SK-N-SH treated with all-trans-retinoic acid at 6 μM for 48 hours (cell line): ENCODE measurements at regions not wholly inside any gene's neighbourhood (a gene's known extent, or its start where the extent isn't known, plus 50 kb on each side); places are given as distances from the start of the nearest gene placed in this dataset.

Source experiments
- ATAC-seq: fragments of 200-7000 bp; cut with Tn5 transposase; 3 replicates; pipeline ENCODE4 v1.9.1; 2020; ENCODE audit warnings: mild to moderate bottlenecking, moderate library complexity
- ARNTL ChIP-seq: fragments of 450-650 bp; formaldehyde crosslinking; IDR thresholded peaks from 2 replicates; pipeline ENCODE4 v1.5.0; 2020; ENCODE audit warnings: low read depth, mild to moderate bottlenecking, moderate library complexity, borderline replicate concordance
- ESRRG ChIP-seq: fragments of 250-450 bp; sonication (Bioruptor Pico); IDR thresholded peaks from 2 replicates; pipeline ENCODE4 v1.6.1; 2021; ENCODE audit warnings: mild to moderate bottlenecking
- GLIS3 ChIP-seq: fragments of 250-450 bp; sonication (Bioruptor Pico); IDR thresholded peaks from 2 replicates; pipeline ENCODE4 v1.5.0; 2020; ENCODE audit warnings: mild to moderate bottlenecking, moderate library complexity
- OSR1 ChIP-seq: fragments of 250-450 bp; sonication (Bioruptor Pico); IDR thresholded peaks from 2 replicates; pipeline ENCODE4 v1.8.0; 2022; ENCODE audit warnings: moderate library complexity, mild to moderate bottlenecking, inconsistent platforms
- POU6F1 ChIP-seq: fragments of 250-450 bp; sonication (Bioruptor Pico); IDR thresholded peaks from 2 replicates; pipeline ENCODE4 v1.8.0; 2021; ENCODE audit warnings: low read depth, mild to moderate bottlenecking, moderate library complexity, borderline replicate concordance
- PPARA ChIP-seq: fragments of 250-450 bp; sonication (Bioruptor Pico); IDR thresholded peaks from 2 replicates; pipeline ENCODE4 v1.5.0; 2020; ENCODE audit warnings: mild to moderate bottlenecking, borderline replicate concordance
- SNAI2 ChIP-seq: fragments of 250-450 bp; sonication (Bioruptor Pico); IDR thresholded peaks from 2 replicates; pipeline ENCODE4 v1.5.0; 2020; ENCODE audit warnings: mild to moderate bottlenecking, moderate library complexity
- TCF4 ChIP-seq: fragments of 250-450 bp; sonication (Bioruptor Pico); IDR thresholded peaks from 2 replicates; pipeline ENCODE4 v1.8.0; 2021; ENCODE audit warnings: mild to moderate bottlenecking, moderate library complexity, borderline replicate concordance
- TOX ChIP-seq: fragments of 250-450 bp; sonication (Bioruptor Pico); IDR thresholded peaks from 2 replicates; pipeline ENCODE4 v1.8.0; 2021; ENCODE audit warnings: mild to moderate bottlenecking, moderate library complexity, borderline replicate concordance
- ZFP30 ChIP-seq: fragments of 450-650 bp; formaldehyde crosslinking; IDR thresholded peaks from 2 replicates; pipeline ENCODE4 v1.5.0; 2022; ENCODE audit warnings: mild to moderate bottlenecking, moderate library complexity
- ZNF565 ChIP-seq: fragments of 450-650 bp; formaldehyde crosslinking; conservative IDR thresholded peaks from 2 replicates; pipeline ENCODE4 v1.5.0; 2020; ENCODE audit warnings: low read depth, mild to moderate bottlenecking, moderate library complexity
- ZNF70 ChIP-seq: fragments of 450-650 bp; formaldehyde crosslinking; IDR thresholded peaks from 2 replicates; pipeline ENCODE4 v1.5.0; 2020; ENCODE audit warnings: mild to moderate bottlenecking, moderate library complexity
- ZNF8 ChIP-seq: fragments of 450-650 bp; formaldehyde crosslinking; IDR thresholded peaks from 2 replicates; pipeline ENCODE4 v1.5.0; 2020; ENCODE audit warnings: mild to moderate bottlenecking, moderate library complexity
- TF ChIP-seq, protein P1 (sequence below): fragments of 250-450 bp; sonication (Bioruptor Pico); IDR thresholded peaks from 2 replicates; pipeline ENCODE4 v1.5.1; 2021; ENCODE audit warnings: mild to moderate bottlenecking, moderate library complexity
- TF ChIP-seq, protein P2 (sequence below): fragments of 250-450 bp; sonication (Bioruptor Pico); IDR thresholded peaks from 2 replicates; pipeline ENCODE4 v1.5.1; 2020; ENCODE audit warnings: low read depth, mild to moderate bottlenecking, moderate library complexity
- TF ChIP-seq, protein P3 (sequence below): fragments of 250-450 bp; sonication (Bioruptor Pico); IDR thresholded peaks from 2 replicates; pipeline ENCODE4 v1.8.0; 2020; ENCODE audit warnings: mild to moderate bottlenecking, moderate library complexity, borderline replicate concordance
- TF ChIP-seq, protein P4 (sequence below): fragments of 250-450 bp; sonication (Bioruptor Pico); IDR thresholded peaks from 2 replicates; pipeline ENCODE4 v1.5.0; 2020; ENCODE audit warnings: mild to moderate bottlenecking, moderate library complexity

- TF ChIP-seq PPARA (CRISPR knock-in tag) (no peak), GLIS3 (CRISPR knock-in tag) (no peak), SNAI2 (CRISPR knock-in tag) (no peak), ESRRG (CRISPR knock-in tag) (no peak)
- TF ChIP-seq, protein P1, sequence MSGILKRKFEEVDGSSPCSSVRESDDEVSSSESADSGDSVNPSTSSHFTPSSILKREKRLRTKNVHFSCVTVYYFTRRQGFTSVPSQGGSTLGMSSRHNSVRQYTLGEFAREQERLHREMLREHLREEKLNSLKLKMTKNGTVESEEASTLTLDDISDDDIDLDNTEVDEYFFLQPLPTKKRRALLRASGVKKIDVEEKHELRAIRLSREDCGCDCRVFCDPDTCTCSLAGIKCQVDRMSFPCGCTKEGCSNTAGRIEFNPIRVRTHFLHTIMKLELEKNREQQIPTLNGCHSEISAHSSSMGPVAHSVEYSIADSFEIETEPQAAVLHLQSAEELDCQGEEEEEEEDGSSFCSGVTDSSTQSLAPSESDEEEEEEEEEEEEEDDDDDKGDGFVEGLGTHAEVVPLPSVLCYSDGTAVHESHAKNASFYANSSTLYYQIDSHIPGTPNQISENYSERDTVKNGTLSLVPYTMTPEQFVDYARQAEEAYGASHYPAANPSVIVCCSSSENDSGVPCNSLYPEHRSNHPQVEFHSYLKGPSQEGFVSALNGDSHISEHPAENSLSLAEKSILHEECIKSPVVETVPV (CRISPR knock-in tag), result no peak
- TF ChIP-seq, protein P2, sequence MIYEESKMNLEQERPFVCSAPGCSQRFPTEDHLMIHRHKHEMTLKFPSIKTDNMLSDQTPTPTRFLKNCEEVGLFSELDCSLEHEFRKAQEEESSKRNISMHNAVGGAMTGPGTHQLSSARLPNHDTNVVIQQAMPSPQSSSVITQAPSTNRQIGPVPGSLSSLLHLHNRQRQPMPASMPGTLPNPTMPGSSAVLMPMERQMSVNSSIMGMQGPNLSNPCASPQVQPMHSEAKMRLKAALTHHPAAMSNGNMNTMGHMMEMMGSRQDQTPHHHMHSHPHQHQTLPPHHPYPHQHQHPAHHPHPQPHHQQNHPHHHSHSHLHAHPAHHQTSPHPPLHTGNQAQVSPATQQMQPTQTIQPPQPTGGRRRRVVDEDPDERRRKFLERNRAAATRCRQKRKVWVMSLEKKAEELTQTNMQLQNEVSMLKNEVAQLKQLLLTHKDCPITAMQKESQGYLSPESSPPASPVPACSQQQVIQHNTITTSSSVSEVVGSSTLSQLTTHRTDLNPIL (CRISPR knock-in tag), result no peak
- TF ChIP-seq, protein P3, sequence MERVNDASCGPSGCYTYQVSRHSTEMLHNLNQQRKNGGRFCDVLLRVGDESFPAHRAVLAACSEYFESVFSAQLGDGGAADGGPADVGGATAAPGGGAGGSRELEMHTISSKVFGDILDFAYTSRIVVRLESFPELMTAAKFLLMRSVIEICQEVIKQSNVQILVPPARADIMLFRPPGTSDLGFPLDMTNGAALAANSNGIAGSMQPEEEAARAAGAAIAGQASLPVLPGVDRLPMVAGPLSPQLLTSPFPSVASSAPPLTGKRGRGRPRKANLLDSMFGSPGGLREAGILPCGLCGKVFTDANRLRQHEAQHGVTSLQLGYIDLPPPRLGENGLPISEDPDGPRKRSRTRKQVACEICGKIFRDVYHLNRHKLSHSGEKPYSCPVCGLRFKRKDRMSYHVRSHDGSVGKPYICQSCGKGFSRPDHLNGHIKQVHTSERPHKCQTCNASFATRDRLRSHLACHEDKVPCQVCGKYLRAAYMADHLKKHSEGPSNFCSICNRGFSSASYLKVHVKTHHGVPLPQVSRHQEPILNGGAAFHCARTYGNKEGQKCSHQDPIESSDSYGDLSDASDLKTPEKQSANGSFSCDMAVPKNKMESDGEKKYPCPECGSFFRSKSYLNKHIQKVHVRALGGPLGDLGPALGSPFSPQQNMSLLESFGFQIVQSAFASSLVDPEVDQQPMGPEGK (CRISPR knock-in tag), result no peak
- ATAC-seq, result no peak
These were observed 381.8 kb downstream of the CENPW start for GRCh38 chr6:126721581-126722160.

- ATAC-seq, result no peak
- TF ChIP-seq ARNTL (no peak), ZNF8 (CRISPR knock-in tag) (no peak), OSR1 (CRISPR knock-in tag) (no peak), ZFP30 (no peak), ZNF70 (CRISPR knock-in tag) (no peak), TCF4 (CRISPR knock-in tag) (no peak), SNAI2 (CRISPR knock-in tag) (no peak), ZNF565 (no peak), TOX (CRISPR knock-in tag) (no peak), POU6F1 (CRISPR knock-in tag) (no peak)
- TF ChIP-seq, protein P3 (CRISPR knock-in tag), result no peak
- TF ChIP-seq, protein P4, sequence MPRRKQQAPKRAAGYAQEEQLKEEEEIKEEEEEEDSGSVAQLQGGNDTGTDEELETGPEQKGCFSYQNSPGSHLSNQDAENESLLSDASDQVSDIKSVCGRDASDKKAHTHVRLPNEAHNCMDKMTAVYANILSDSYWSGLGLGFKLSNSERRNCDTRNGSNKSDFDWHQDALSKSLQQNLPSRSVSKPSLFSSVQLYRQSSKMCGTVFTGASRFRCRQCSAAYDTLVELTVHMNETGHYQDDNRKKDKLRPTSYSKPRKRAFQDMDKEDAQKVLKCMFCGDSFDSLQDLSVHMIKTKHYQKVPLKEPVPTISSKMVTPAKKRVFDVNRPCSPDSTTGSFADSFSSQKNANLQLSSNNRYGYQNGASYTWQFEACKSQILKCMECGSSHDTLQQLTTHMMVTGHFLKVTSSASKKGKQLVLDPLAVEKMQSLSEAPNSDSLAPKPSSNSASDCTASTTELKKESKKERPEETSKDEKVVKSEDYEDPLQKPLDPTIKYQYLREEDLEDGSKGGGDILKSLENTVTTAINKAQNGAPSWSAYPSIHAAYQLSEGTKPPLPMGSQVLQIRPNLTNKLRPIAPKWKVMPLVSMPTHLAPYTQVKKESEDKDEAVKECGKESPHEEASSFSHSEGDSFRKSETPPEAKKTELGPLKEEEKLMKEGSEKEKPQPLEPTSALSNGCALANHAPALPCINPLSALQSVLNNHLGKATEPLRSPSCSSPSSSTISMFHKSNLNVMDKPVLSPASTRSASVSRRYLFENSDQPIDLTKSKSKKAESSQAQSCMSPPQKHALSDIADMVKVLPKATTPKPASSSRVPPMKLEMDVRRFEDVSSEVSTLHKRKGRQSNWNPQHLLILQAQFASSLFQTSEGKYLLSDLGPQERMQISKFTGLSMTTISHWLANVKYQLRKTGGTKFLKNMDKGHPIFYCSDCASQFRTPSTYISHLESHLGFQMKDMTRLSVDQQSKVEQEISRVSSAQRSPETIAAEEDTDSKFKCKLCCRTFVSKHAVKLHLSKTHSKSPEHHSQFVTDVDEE (CRISPR knock-in tag), result no peak
- TF ChIP-seq, protein P1 (CRISPR knock-in tag), result no peak
- TF ChIP-seq, protein P2 (CRISPR knock-in tag), result no peak
These were observed 382.5 kb downstream of the CENPW start for GRCh38 chr6:126722411-126722810.
